ENCODE measurements at regions not wholly inside any gene's neighbourhood (a gene's known extent, or its start where the extent isn't known, plus 50 kb on each side); places are given as distances from the start of the nearest gene placed in this dataset.

DNA sequence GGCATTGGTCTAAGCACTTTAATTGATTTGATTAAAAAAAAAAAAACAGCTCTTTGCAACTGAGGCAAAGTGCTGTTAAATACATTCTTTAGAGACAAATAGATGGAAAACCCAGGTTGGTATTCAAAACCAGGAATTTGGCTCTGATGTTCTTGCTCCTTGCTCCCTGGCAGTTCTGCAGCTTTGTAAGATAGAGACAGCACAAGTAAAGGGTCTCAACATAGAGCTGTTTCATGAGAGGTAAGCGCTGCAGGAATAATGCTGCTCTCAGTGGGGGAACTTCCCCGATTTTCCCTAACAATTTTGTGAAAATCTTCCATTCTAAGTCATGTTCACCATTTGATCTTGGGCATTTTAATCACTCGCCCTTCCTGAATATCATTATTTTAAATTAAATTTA is 479.5 kb upstream of the HS3ST1 start:
- DNase-seq, result no peak
- intact Hi-C loops (cut with DNase I), result no loop called here

DNA sequence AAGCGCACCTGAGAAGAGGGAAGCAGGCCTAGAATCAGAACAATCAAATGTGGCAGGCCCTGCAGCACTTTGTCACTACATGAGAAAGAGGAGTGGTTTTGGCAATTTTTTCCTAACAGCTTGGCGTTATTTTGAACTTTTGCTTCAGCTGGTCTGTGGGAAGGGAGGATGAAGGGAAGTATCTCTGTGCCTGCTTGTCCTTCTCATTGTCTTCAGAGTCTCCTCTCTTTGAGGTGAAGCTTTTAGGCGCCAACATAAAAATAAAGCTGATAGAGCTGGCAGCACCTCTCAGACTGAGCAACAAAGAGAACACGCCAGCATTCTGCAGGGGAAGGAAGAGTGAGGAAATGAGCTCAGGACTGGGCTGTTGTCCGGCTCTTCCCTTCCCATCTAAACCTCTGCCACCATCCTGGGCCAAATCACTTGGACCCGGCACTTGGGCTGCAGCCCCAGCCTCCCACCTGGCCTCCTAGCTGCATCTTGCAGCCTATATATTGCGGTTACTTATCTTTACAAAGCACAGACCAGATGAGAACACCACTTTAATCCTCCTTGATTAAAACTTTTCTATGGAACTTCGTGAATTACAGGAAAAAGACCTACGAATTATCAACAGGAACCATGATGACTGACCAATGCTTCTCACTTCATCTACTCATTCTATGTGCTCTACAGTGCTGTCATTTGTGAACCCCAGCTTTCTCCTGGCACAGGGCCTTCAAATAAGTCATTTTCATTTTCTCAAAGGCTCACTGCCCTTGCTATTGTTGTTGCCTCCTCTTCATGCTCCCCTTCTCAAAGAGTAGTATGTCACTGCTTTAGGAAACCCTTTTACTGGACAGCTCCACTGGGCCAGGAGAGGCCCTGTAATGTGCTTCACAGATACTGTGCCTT is 476.4 kb upstream of the HS3ST1 start:
- no peak for DNase-seq

DNA sequence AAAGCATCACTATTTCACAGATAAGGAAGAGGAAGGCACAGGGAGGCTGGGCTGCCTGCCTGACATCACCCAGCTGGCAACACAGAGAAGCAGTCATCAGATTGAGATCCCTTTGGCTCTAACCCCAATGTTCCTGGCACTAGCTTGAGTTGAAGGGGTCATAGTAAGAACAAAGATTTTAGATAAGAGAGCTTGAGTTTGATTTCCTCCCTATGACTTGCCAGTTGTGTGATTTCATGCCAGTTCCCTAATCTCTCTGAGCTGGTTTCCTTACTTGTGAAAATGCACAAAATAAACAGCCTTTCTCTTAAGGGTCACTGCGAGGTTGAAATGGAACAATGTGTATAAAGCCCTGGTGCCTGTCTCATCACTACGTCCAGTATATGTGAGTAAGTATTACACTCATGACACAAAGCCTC is 475.4 kb upstream of the HS3ST1 start:
- intact Hi-C loops (cut with DNase I), result no loop called here
- DNase-seq, result no peak

More for the DNA sequence above, 476.4 kb upstream of the HS3ST1 start:
- intact Hi-C loops (cut with DNase I), result no loop called here

DNA sequence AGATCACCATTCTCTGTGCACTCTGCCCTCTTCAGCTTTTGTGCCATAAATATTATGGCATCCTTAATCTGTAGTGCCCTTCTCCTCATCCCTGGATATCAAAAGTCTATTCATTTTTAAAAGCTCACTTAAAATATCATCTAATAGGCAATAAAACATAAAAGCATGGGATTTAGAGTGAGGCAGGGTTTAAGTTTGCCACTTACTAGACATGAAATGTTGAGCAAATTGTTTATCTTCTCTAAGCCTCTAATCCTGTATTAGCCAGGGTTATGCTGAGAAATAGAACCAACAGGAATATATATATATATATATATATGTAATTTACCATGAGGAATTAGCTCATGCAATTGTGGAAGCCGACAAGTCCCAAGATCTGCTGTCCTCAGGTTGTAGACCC is 472.4 kb upstream of the HS3ST1 start:
- no peak for DNase-seq
- intact Hi-C loops (cut with DNase I), result no loop called here

DNA sequence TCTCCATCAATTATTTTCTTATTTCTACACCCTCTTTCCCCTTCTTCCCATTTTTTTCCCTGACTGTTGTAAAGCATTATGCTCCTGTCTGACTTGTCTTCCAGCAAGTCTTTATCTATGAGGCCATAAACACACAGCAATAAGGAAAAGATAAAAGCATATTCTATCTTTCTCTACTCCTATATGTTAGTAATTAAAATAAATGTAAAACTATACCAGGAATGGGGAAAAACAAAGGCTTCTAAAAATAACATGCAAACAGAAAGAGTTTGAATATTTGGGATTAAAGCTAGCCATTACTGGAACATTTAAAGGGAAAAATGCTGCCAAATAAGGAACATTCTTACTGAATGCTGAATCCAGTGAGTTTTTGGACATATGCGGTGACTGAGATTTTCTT is 471.7 kb upstream of the HS3ST1 start:
- intact Hi-C loops (cut with DNase I), result no loop called here
- DNase-seq, result no peak

DNA sequence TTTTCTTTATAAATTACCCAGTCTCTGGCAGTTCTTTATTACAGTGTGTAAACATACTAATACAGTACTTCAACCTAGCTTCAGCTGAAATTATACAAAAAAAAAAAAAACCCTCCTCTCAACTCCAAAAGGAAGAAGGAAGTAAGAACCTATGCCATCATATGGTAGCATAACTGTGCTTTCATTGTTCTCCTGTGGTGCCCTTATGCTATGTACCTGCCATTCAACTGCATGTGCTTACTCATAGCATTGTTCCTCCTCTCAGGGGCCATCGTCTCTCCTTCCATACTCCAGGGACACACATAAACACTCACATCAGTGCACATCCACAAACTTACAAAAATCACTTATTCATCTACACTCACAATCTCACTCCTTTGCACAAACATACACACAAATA is 470.1 kb upstream of the HS3ST1 start:
- intact Hi-C loops (cut with DNase I), result no loop called here
- DNase-seq, result no peak

DNA sequence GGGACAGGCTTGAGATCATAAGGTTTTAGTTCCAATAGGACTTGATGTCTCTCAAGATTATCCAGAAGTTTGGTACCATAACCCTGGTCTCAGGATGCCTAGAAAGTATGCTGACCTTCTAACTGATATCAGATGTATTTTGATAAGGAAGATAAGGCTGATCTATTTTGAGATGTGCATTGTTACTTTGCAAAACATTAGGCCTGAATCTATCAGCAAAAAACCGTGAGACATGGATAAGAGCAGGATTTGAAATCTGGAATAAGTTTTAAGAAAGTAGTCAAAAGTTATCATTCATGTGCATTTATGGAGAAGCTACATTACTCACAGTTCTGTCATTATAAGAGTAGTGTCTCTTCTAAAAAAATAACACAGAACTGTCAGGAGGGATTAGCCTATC is 467.1 kb upstream of the HS3ST1 start:
- intact Hi-C loops (cut with DNase I), result no loop called here
- no peak for DNase-seq

DNA sequence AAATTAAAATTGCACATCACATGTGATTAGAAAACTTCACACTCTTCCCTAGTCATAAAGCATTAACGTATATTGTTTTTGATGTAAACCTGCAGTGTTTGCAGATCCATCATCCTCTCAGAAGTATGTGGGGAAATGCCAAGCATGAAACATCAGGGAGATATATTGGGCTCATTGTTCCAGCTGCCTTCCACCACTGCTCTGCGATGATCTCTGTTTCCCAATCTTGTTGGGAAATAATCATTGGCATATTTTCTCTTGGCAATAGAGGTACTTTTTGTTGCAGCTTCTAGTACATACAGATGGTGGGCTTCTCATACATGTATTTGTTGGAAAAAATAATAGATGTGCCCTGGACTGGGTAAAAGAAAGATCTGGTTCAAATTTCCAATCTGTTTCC is 466.3 kb upstream of the HS3ST1 start:
- intact Hi-C loops (cut with DNase I), result no loop called here

DNA sequence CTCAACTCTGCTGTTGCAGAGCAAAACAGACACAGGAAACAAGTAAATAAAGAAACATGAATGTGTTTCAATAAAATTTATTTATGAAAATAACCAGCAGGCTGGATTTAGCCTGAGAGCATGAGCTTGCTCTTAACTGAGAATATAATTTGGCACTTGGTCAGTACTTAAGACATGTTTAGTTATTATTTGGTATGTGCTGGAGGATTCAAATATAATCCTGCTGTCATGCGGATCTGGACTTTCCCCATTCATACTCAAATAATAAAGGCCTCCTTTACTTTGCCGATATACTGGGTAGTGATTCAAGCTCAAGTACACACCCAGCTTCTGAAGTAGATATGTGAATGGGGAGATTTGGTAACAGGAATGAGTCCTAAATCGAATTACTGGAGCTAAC is 465.5 kb upstream of the HS3ST1 start:
- no peak for DNase-seq
- intact Hi-C loops (cut with DNase I), result no loop called here

More for the DNA sequence above, 466.3 kb upstream of the HS3ST1 start:
- no peak for DNase-seq

DNA sequence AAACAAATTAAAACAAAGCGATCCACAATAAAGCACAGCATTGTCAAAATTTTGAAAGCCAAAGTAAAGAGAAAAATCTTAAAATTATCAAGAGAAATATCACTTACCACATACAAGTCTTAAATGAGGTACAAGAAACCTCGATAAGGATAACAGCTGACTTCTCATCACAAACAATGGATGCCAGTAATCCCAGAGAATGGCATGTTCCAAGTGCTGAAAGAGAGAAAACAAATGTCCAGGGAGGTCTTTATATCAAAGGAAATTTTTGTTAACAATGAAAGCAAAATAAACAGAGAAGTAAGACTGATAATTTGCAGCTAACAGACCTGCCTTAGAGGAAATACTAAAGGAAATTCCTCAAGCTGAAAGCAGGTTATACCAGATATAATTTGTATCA is 460.4 kb upstream of the HS3ST1 start:
- intact Hi-C loops (cut with DNase I), result no loop called here

DNA sequence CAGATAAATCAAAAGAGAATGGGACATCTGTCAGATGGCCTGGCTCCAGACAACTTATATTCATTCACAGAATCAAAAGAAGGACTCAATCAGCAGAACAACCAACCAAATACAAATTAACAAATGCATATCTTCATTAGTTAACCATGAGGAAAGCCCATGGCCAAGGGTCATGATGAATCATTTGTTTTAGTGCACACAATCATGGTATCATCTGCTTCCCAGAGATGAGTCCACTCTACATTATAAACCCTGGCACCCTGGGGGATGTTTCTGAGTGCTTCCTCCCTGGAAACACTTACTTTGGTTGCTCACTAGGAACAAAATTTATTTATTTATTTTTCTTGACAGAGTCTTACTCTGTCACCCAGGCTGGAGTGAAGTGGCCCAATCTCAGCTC is 453.3 kb upstream of the HS3ST1 start:
- intact Hi-C loops (cut with DNase I), result no loop called here
- no peak for DNase-seq

More for the DNA sequence above, 460.4 kb upstream of the HS3ST1 start:
- DNase-seq, result no peak

DNA sequence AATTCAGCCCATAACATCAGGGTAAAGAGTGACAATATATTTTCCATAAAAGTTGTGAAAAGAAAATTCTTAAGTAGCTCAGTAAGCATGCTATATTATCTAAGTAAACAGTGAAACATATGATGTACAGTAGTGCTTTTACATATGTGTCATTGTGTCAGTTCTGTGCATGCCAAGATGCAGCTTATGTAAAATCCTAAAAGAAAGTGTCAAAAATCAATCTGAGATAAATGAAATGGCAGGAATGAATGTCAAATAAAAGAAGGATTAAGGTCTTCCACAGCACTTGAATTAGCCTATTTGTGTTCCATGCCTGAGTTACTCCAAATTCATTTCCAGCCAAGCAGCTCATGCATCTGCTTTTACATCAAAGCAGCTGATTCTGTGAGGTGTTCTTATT is 452.7 kb upstream of the HS3ST1 start:
- intact Hi-C loops (cut with DNase I), result no loop called here
- no peak for DNase-seq

DNA sequence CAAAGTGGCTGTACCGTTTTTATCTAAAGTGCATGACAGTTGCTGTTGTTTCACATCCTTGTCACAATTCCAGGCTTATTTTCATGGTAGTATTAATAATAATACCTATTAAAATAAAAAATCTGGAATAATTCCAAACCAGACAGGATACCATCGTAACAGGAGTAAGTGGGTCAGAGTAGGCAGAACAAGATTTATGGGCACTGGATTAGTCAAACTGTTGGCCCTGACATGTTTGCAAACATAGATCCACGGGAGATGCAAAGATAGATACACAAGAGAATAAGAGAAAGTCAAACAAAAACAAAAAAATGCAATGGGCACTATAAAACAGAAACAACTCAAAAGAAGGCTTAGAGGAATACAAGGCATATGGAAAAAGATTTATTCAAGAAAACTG is 449.5 kb upstream of the HS3ST1 start:
- intact Hi-C loops (cut with DNase I), result no loop called here

DNA sequence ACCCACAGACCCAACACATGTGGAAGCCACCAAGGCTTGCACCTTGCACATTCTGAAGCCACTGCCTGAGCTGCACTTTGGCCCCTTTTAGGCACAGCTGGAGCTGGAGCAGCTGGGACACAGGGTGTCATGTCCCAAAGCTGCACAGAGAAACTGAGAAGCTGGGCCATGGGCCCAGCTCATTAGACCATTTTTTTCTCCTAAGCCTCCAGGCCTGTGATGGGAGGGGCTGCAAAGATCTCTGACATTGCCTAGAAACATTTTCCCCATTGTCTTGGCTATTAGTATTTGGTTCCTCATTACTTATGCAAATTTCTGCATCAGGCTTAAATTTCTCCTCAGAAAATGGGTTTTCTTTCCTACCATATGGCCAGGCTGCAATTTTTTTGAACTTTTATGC is 447.4 kb upstream of the HS3ST1 start:
- no peak for DNase-seq
- intact Hi-C loops (cut with DNase I), result no loop called here

More for the DNA sequence above, 449.5 kb upstream of the HS3ST1 start:
- DNase-seq, result no peak

DNA sequence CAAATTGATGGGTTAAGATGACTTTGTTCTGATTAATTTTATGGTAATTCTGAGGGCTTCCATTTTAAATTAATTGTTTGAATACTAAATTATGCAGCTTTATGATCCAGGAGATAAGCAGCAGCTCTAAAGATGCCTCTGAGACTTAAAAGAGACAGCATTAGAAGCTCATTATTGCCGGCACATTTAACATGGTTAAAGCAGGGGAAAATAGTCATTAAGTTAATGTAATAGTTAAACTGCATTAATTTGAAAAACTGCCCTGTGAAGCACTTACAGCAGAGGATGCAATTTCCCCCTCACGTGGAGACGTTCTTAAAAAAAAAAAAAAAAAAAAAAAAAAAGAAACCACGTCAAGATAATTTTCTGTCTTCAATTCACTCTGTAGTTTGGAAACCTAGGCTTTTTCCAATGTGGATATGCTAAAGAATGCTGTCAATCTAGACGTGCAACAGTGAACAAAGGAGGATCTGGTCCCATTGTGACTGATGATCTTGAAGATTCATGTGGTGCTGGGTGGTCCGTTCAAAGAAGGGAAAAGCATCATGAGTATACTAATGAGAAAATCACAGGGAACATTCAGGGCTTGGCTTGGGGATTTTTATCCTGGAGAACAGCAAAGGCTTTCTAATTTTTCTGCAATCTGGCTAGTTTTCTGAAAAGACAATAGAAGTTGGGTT is 440.6 kb upstream of the HS3ST1 start:
- no peak for DNase-seq
- intact Hi-C loops (cut with DNase I), result no loop called here

DNA sequence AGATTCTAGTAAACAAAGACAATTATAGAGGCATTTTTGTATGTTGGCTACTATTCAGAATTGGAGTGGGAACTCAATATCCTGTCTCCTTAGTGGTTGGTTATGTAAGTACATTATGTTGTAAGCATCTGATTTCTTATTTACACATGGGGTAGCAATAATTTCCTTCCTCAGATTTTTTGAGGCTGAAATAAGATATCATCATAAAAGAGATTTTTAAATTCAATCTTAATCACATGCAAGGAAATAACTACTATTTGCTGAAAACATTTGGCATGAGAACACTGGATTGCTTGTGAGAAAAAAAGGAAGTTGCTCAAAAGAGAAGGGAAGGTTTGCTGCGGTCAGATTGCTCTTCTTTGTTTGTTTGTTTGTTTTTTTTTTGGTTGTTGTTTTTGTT is 437.7 kb upstream of the HS3ST1 start:
- intact Hi-C loops (cut with DNase I), result no loop called here
- no peak for DNase-seq

DNA sequence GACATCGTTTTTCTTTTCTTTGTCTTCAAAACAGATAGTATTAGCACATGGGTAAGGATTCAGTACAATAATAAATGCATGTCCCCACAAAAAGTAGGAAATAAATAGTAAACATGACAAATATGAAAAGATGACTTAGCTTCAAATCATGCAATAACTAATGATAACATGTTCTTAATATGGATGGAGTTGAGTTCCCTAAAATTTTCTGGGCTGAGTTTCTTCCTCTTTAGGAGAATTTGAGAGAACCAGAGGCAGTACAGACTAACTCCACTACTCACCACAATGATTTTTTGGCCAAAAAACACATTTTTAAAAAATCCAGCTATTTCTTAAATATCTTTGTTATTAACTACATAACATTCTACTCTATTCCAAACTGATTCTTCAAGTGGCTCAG is 432.3 kb upstream of the HS3ST1 start:
- intact Hi-C loops (cut with DNase I), result no loop called here
- no peak for DNase-seq

DNA sequence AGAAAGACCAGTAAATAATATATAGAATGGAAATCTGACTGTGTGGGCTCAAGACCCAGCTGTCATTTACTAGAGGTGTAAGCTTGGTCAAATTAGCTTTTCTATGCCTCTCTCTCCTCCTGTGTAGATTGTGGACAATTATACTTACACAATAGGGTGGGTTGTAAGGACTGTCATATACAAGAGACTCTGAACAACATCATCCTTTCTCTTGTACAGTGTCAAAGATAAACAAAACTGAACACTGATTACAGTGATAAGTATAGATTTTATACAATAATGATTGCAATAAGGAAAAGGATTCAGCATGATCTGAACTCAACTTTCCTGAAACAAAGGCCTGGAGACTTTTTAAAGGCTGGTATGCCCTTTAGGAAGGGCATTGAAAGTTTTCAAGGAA is 429.2 kb upstream of the HS3ST1 start:
- DNase-seq, result no peak
- intact Hi-C loops (cut with DNase I), result no loop called here

DNA sequence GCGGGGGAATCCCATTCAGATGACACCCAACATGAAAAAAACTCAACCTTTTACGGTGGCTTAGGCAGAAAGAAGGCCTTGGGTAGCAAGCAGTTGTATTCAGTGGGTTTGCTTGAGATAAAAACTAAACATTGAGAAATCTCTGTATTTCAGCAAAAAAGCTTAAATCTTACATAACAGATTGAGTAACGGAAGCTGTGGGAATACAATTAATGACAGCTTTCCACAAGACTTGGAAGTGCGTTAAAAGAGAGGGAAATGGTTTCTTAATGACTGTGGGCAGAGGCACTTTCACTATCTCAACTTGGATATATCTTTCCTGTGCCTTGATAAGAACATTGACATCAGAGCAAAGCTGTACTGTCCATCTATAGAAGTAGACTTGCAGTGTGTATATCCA is 418.5 kb upstream of the HS3ST1 start:
- intact Hi-C loops (cut with DNase I), result no loop called here
- no peak for DNase-seq

DNA sequence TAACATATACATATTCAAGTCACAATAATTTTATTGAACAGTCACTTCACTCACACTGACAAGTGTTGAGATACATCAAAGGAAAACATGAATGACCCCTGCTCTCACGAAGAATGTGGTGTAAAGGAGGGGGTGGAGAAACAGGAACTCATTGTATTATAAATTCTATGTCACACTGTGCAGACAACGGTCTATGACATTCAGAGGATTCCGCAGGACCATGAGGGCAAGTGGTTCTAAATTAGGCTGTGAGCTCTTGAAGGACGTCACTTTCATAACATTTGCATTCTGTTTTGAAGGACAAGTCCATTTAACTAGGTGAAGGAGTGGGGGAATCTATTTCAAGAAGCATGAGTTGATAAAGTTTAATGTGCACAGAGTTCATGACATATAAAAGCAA is 415.2 kb upstream of the HS3ST1 start:
- DNase-seq, result no peak
- intact Hi-C loops (cut with DNase I), result no loop called here

DNA sequence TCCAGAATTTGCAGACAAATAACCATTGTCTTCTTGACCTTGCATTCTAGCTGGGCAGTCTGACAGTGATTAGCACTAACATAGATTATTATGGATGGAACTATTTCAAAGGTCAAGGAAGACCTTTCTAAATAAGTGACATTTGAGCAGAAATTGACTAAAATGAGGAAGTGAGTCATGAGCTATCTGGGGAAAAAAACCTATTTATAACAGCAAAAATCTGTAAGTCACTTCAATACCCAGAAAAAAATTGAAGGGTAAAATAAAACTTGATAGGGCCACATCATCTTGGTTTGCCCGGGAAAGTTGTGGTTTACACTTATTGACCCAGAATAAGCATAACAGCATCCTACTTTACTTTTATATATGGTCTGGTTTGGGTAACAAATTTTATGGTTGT is 414.6 kb upstream of the HS3ST1 start:
- intact Hi-C loops (cut with DNase I), result no loop called here

DNA sequence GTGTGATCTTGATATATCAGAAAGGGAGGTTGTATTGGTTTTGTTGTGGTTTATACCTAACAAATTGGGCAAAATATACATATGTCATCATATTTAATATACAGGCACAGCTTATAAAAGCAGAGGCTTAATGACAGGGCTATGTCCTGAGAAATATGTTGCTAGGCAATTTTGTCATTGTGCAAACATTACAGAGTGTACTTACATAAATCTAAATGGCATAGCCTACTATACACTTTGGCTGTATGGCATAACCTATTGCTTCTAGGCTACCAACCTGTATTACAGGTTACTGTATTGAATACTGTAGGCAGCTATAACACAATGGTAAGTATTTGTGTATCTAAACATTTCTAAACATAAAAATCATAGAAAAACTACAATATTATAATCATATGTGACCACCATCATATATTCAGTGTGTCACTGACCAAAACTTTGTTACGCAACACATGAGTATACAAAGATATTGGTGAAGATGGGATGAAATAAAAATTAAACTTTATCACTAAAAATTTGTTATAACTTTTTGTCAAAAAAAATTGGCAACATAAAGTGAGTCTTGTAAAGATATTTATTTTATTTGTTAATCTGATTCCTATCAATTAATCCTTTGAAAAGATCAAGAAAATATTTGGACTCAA is 414.0 kb upstream of the HS3ST1 start:
- intact Hi-C loops (cut with DNase I), result no loop called here
- no peak for DNase-seq

More for the DNA sequence above, 414.6 kb upstream of the HS3ST1 start:
- no peak for DNase-seq
